ENCODE measurements at regions not wholly inside any gene's neighbourhood (a gene's known extent, or its start where the extent isn't known, plus 50 kb on each side); places are given as distances from the start of the nearest gene placed in this dataset.

GRCh38 chr2:9742601-9743000 lies 100.7 kb upstream of the TAF1B start:
- Histone ChIP-seq H3K36me3 (ENCODE audit: control insufficient read depth in 1 of 2, insufficient read depth in 2 of 2, low read length in 2 of 2) (no peaks in the 10 kb centered on the region), H4K20me1 (ENCODE audit: insufficient read depth) (no peaks in the 10 kb centered on the region), H3K9me2 (ENCODE audit: insufficient read depth) (no peaks in the 10 kb centered on the region), H3K4me3 (replicated peaks in 1 of 2; ENCODE audit: low read depth in 1 of 2, low read length in 2 of 2) (no peak overlapping the region), H2AFZ (ENCODE audit: low read depth, low read length, poor library complexity, severe bottlenecking) (no peak overlapping the region), H3K27me3 (ENCODE audit: insufficient read depth, low read length) (no peaks in the 10 kb centered on the region), H3K4me2 (ENCODE audit: low read length) (no peak overlapping the region), H3K9ac (ENCODE audit: low read length) (no peak overlapping the region), H3K4me1 (ENCODE audit: control insufficient read depth in 1 of 2, insufficient read depth in 2 of 2, low read length in 2 of 2) (peaks cover 5 to 35% of the 10 kb centered on the region in 2 experiments; a peak in 3 of 4 replicates), H3K79me2 (ENCODE audit: insufficient read depth, low read length) (no peaks in the 10 kb centered on the region), H3K9me3 (ENCODE audit: control insufficient read depth in 1 of 2, insufficient read depth in 1 of 2, low read depth in 1 of 2, low read length in 2 of 2) (no peaks in the 10 kb centered on the region), H3K27ac (ENCODE audit: low read depth, low read length) (no peak overlapping the region)
- no peak for DNase-seq (ENCODE audit: low read depth, low spot score)
- ChIA-PET RAD21 (ENCODE audit: low non-redundant PET in 1 of 2, low total read pairs in 2 of 2, uncharacterized antibody in 2 of 2, unreplicated experiment in 2 of 2) (no interaction called here), CTCF (no interaction called here), POLR2A (no interaction called here)
- BruUV-seq (replicated peaks): no TSS peak
- TF ChIP-seq YY1 (IDR thresholded peaks at IDR 0.05; ENCODE audit: extremely low read depth, insufficient replicate concordance, low read depth, low read length): no peak
- TF ChIP-seq CTCF (IDR thresholded peaks at IDR 0.05 in 2 of 3, conservative IDR thresholded peaks at IDR 0.05 in 1 of 3; ENCODE audit: borderline replicate concordance in 1 of 3, insufficient read depth in 1 of 3, low read depth in 2 of 3, low read length in 2 of 3): no peak
- TF ChIP-seq, protein P1, sequence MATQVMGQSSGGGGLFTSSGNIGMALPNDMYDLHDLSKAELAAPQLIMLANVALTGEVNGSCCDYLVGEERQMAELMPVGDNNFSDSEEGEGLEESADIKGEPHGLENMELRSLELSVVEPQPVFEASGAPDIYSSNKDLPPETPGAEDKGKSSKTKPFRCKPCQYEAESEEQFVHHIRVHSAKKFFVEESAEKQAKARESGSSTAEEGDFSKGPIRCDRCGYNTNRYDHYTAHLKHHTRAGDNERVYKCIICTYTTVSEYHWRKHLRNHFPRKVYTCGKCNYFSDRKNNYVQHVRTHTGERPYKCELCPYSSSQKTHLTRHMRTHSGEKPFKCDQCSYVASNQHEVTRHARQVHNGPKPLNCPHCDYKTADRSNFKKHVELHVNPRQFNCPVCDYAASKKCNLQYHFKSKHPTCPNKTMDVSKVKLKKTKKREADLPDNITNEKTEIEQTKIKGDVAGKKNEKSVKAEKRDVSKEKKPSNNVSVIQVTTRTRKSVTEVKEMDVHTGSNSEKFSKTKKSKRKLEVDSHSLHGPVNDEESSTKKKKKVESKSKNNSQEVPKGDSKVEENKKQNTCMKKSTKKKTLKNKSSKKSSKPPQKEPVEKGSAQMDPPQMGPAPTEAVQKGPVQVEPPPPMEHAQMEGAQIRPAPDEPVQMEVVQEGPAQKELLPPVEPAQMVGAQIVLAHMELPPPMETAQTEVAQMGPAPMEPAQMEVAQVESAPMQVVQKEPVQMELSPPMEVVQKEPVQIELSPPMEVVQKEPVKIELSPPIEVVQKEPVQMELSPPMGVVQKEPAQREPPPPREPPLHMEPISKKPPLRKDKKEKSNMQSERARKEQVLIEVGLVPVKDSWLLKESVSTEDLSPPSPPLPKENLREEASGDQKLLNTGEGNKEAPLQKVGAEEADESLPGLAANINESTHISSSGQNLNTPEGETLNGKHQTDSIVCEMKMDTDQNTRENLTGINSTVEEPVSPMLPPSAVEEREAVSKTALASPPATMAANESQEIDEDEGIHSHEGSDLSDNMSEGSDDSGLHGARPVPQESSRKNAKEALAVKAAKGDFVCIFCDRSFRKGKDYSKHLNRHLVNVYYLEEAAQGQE (IDR thresholded peaks at IDR 0.05; ENCODE audit: low read depth): no peak
- no peak for TF ChIP-seq FOSL1 (IDR thresholded peaks at IDR 0.05; ENCODE audit: low read depth)
- TF ChIP-seq POLR2A (IDR thresholded peaks at IDR 0.05; ENCODE audit: borderline replicate concordance, extremely low read depth, insufficient read depth, insufficient read length): no peak
- TF ChIP-seq EGR1 (IDR thresholded peaks at IDR 0.05; ENCODE audit: low read depth): no peak
- no peak for TF ChIP-seq TCF7L2 (IDR thresholded peaks at IDR 0.05; ENCODE audit: borderline replicate concordance, extremely low read depth, insufficient read depth, insufficient read length)
- intact Hi-C loops (cut with micrococcal nuclease): no loop called here
- ATAC-seq: no peak

Data from HCT116 (cell line).